Islet of Langerhans (tissue), 1 donor: ENCODE measurements at regions not wholly inside any gene's neighbourhood (a gene's known extent, or its start where the extent isn't known, plus 50 kb on each side); places are given as distances from the start of the nearest gene placed in this dataset.

Source experiments
- FAIRE-seq: peaks from one replicate; lab custom pipeline; 2011; peaks lifted over from hg19 to GRCh38; lab: Jason Lieb, UNC

DNA sequence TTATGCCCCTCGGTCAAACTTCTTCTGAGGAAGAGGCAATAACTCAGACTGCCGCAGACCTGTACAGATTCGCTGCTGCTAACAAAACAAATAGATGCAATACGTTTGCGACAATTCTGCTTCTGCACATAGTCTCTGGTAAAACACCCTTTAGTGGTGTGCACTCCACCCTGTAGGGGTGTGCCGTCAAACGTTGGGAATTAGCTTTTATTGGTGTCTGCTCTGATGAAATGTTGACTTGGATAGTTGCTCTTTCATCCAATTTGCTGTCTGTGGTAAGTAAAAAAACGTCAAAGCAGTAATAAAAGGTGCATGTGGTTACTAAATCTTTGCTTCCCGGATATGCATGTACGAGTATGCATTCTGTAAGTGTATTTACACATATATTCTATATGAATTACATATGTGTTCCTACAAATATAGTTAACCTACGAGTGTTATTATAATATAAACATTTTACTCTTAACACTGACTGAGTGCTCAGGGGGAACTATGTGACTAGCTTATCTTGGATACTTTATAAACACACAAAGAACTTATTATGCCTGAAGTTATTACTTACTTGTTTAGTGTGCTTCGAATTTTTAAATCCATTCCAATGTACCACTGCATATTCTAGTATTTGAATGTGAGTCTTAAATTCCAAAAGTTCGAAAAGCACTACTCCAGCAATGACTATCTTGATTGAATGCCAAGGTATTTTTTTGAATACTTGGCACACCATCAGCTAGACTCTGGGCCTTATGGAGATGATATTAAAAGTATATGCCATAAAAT, 610.2 kb downstream of the ZEB2 start:
- FAIRE-seq = no peak

DNA sequence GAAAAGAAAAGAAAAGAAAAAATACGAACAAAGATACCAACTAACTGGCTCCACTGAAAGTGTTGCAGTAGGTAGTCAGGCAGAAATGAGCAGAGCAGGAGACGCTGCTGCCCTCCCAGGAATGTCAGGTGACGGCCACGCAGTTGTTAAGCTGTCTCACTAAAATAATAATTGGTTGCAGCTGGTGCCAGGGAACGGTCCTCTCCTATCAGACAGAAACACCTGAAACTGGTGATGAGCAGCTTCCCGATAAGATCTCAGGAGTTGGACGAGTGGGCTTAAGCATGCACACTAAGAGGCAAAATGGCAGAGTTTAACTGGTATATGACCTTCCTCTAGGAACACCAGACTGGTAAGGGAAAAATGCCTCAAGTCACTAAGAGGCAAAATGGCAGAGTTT, 611.1 kb downstream of the ZEB2 start:
- FAIRE-seq = no peak

DNA sequence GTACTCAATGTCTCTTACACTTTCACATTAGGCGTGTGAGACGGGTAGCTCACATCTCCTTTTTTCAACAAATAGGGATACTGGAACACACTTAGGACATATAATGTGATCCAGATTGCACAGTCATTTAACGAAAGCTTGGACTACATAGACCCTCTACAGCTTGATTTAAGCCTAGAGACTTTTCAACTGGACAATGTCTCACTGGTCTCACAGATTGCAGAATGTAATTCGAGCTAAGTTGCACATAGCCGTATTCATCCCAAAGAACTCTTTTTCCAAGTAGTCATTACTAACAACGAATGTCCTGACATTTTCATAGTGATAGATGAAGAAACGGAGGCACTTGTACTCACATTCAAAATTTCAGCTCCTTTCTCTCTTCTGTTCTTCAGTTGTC, 612.1 kb downstream of the ZEB2 start:
- FAIRE-seq = no peak

DNA sequence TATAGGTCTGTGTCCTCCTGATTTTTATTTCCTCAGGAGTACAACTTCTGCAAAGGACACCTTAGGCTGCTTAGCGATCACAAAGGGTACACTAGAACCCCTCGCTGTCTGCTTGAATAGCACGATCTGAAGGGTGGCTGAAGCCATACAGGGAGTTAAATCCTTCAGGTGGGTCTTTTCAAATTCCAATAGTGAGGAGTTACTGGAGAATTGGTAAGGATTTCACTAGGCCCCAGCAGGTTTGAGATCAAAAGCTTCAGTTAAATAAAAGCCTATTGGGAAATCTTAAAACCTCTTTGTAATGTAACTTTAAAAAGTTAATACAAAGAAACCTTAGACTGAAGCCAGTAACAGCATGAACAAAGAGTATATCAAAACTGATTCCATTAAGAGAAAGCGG, 613.1 kb downstream of the ZEB2 start:
- FAIRE-seq = no peak

DNA sequence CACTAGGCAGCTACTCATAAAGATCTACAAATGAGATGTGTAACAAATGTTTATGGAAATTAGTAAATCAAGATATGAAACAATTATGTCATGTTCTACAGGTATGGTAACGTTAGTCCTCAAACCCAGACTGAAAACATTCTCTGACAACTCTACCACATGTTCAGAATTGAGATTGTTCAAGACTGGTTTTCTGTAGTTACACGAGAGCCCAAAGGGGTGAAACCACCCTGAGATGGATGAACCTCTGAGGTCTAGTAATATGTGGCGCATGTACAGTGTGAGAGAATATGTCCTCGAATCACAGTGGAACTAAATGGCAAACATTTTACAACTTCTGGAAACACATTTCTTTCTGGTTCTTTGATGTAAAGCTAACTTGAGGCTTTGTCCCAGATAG, 614.3 kb downstream of the ZEB2 start:
- FAIRE-seq = no peak

DNA sequence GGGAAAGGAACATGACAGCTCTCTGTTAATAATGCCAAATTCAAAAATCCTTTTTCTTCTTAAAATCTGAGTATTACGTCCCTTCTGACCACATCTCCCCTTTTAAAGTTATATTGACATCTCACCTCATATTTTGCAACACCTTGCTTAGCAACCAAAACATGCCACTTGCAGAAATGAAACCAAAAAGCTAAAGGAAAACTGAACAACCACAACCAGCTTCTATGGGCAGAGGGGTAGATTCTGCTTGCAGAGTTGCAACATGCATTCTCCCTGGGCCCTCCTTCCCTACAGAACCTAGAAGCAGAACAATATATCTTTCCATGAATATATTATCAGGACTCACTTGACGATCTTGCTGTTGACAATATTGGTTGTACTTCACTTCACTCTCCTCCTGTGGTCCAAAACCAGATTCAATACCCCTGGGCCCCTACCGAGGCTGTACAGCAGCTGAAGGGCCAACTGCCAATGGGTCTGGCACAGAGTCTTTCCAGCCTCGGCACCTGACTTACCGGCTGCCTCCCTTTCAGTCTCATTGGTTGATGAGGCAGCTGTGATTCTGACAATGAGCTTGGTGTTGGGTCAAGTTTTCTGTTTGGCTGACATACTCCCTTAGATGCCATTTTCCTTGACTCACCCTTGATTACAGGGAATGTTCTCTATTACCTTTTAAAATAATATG, 616.6 kb downstream of the ZEB2 start:
- no peak for FAIRE-seq

DNA sequence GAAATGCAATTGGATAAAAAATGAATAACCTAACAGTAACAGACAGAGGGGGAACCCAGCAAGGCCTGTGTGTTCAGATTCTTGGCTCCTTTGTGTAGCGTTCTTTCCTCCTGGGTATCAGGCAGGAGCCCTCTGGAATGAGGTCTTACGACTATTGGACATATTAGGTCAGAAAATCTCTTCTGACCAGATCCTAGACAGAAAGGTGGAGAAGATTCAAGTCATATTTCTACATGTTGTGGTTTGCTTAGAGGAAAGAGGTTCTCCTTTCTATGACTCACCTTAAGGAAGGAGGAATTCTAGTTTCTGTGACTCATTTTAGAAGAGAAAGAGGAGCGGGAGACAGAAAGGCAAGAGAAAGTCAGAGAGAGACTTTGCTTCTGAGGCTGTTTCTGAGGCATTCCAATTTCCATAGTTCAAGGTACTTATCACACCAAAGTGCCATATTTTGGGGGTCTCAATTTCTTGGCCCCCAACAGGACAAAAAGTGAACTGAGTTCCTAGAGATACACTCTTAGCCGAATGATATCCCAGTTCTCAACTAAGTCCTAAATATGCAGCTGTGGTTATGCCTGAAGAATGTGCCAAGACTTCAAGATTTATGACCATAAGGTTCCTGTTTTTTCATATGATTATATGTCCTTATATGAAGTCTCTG, 618.6 kb downstream of the ZEB2 start:
- no peak for FAIRE-seq

DNA sequence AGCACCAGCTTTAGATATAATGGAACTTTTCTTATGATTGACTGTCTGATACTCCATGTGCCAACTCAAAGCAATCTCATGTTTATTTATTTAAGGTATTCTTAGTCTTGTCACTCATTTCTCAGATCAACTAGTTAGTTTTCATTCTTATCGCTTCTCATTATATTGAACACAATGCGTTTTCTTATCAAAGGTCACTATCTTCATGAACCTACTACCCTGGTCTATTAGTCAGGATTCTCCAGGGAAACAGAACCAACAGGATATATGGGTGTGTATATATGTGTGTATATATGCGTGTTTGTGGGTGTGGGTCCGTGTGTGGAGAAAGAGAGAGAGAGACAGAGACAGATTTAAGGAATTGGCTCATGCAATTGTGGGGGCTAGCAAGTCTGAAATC, 619.9 kb downstream of the ZEB2 start:
- no peak for FAIRE-seq

DNA sequence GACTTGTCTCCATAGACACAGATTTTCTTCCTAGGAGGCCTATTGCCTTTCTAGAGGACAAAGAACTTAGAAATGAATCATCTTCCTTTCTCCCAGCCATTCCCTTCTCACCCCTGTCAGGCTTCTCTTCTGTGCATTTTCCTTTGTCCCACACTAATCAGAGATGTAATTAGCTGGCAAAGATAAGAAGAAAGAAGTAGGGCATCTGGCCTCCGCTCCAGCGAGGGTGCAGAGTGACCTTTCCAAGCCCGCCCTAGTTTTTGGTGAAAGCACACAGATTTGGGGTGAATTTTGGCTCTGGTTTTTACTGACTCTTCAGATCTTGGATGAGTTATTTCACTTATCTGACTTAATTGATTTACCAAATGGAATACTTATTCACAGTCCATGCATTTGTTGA, 626.5 kb downstream of the ZEB2 start:
- no peak for FAIRE-seq

DNA sequence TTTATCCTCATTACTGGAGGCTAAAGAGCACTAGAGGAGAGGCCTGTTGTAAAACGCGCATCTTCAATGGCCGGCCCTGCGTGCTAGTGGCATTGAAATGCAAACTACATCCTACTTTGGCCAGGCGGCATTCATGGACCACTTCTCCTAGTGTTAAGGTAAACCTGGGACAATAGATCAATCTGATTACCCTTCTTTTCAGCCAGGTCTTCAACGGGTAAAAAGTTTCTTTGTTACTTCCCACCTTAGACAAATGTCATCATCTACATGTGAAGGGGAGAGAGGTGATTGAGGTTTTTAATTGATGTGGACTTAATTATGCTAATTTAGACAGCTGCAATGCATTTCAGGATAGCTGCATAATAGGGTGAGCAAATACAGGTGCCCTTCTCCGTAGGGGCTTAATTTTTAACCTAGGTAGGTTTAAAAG, 628.0 kb downstream of the ZEB2 start:
- FAIRE-seq = no peak

DNA sequence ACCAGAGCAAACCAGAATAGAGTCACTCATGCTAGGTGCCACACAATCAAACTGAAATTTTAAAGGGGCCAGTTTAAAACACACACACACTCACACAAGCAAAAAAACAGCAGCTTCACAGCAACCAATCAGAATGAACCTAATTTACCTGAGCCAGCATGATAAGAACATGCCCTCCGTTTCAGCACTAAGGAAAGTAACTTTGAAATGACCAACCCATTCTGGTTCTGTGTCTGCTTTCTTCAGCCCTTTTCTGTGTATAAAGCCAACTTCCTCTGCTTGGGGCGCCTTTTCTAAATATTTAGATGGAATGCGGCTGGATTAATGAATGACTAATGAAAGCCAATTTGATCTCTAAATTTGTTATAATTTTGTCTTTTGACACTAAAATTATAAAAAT, 629.1 kb downstream of the ZEB2 start:
- no peak for FAIRE-seq

DNA sequence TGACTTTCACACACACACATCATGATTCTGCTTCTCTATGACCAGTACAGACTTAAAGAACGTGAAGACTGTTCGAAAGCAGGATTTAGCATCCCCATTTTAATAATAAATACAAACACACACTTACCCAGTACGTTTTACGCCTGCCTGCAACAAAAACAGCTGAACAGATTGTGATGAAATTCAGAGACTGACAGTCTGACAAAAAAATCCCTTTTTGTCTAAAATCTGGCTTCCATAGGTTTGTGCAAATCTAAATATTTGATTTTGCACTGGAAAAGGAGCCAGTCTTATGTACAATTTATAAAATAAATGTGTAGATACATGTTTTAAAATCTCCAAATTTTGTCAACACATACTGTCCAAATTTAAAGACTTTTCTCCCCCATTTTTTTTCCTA, 630.7 kb downstream of the ZEB2 start:
- no peak for FAIRE-seq

DNA sequence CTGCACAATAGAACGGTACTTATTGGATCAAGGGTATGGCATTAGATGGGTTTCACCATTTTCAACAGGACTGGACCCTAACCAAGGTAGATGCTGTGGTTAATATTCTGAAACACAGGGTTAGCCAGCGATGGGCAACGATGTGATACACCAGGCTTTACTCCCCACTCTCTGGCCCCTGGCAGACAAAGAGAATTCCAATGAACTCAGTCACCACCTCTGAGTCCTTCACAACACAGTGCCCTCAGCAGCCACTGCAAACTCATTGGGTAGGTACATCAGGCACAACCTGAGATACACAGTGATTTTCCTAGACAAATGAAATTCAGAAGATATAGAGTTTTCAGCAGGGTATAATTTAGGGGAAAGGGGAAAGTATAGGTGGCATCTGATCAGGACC, 634.5 kb downstream of the ZEB2 start:
- FAIRE-seq = no peak

DNA sequence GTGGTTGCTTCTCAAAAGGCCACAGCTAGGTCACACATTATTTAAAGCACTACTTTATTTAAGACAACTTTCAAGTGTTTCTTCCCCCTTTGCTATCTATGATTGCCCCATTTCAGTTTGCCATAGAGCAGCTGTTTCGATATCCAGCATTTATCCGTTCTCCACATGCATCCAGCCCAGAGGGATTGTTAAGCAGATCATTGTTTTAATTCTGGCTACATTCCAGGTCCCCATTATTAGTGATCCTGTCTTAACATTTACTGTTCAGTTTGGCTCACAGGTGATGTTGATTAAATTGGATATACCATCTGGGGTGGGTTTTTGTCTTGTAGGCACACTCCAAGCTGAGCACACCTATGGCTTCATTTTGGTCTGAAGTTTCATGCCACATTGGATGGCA, 638.7 kb downstream of the ZEB2 start:
- no peak for FAIRE-seq

DNA sequence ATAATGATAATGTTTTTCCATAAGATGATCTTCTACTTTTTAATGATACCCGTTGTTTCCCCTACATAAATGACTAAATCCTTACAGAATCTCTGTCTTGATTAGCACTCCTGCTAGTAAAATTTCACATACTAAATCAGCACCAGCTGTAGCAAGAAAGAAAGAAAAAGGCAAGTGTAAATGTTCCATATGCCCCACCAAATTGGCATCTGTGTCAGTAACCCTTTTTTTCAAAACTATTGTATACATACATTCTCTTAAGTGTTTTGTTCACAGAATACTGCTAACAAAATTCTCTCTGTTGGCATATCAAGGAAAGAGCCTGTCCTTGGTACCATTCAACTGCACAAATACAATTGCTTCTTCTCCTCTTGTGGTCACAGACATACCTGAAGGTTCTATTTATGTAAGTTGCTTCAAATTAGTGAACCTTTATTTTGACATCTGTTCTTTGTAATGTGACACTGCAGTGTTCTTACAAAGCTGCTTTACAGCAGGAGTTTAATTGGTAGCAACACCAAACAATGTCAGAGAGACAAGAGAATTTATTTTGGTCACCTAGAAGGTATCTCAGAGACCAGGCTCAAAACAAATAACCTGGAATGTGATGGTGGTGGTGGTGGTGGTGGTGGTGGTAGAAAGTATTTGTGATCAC, 641.9 kb downstream of the ZEB2 start:
- no peak for FAIRE-seq

DNA sequence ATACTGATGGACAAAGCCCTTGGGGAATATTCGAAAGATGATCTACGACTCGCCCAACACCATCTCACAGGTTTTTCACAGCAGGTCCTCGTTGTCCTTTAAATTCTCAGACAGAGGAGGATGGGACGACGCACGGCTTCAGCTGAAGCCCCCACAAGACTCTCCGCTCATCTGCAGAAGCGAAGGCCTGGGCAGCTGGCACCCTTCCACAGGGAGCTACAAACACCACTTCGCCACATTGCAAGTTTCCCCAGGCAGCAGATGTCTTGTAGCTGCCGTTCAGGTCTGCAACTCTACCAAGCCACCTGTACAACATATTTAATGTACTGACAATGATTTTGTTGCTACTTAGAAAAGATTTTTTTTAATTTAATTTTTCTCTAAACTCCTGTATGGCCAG, 642.9 kb downstream of the ZEB2 start:
- FAIRE-seq = no peak

DNA sequence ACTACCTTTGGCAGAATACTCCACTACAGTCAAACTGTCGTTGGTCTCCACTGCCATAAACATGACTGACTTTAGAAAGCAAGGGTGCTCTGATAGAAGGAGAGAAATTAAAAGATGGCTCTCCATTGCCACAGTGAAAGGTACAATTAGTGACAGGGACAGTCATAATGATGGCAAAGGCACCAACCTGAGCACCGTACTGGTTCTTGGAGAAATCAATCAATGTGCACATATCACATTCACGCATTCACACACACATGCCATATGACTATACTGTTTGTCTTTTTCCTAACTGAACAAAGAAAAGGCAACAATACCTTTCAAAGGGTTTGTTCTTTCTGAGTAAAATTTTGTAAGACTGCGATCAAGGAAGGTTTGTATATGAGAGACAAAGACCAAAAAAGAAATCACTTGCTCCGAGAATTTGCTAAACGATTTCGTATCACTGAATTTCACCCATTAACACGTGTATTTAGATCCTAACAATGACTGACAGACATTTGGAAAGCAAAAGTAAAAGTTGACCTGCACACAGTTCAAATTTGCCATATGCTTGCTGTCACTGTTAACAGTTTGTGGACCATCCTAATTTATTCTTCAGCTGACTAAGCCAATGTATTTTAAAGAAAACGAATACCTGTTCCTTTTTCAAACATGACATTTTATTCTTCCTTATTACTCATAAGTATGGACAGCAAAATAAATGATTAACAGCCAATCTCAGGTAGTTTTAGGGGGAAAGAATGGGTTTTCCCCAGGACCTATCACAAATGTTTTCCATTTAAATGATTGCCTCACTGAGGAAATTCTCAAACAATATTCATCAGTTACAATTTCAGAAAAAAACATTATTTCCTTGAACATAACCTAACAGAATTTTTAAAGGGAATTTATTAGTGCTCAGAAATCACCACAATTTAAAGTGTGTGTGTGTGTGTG, 644.4 kb downstream of the ZEB2 start:
- no peak for FAIRE-seq

DNA sequence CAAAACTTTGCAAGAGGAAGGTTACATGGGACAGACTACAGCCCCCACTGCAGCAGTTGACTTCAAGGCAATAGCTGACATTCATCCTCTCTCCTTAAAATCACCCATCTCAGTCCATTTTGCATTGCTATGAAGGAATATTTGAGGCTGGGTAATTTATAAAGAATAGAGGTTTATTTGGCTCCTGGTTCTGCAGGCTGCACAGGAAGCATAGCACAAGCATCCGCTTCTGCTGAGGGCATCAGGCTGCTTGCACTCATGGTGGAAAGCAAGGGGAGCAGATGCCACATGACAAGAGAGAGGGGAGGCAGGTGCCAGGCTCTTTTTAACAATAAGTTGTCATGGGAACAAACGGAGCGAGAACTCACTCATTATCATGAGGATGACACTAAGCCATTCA, 646.0 kb downstream of the ZEB2 start:
- no peak for FAIRE-seq

DNA sequence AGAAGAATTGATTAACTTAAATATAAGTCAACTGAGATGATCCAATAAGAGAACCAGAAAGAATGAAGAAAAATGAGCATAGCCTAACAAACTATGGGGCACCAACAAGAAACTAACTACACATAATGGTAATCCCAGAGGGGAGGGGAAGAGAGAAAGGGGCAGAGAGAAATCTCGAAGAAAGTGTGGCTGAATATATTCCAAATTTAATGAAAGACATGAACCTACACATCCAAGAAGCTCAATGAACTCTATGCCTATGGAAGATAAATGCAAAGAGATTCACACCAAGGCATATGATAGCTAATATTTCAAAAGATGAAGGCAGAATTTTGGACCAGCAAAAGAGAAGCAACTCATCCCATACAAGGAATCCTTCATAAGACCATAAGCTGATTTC, 649.2 kb downstream of the ZEB2 start:
- no peak for FAIRE-seq

DNA sequence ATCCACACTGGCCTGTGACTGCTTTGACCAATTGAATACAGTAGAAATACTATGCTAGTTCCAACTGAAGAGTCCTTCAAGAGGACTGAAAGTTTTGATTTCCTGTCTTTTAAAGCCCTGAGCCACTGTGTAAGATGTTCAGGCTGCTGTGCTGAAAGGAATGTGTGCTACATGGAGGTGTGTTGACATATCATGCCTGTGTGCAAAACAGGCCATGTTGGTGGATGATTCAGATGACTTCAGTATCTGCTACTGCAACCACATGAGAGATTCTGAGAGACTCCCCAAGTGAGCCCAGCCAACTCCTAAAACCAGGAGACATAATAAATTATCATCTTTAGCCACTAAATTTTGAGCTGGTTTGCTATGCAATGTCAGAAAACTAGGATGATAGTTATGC, 662.9 kb downstream of the ZEB2 start:
- no peak for FAIRE-seq

DNA sequence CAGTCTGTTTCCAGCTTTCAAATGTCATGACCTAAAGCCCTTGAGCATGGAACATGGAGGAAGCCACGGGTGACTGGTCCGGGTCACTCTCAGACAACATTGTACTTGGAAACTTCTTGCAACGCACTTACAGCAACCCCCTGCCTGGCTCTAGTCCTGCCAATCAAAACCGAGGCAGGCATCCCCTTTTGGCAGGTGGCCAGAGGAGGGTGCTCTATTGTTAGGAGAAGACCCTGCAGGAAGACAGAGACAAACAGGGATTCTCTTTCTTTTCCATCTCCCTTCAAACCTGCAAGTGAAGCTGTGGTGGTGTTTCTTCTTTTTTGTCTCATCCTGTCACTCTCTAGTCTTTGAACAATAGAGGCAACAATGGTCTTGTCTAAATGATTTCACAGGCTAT, 667.2 kb downstream of the ZEB2 start:
- no peak for FAIRE-seq

DNA sequence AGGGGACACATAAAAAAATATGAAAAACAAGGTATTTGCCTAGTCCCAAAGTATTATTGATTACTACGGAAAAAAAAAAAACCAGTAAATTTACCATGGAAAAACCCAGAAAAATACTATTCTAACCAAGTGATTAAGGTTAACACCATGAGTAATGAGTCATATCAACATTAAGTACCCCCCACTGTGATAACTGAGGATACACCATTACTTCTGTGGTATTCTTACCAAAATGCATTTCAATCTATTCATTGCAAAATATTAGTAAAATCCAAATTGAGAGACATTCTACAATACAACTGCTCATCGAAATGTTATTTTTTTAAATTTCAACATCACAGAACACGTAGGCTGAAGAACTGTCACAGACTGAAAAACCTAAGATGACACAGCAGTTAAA, 669.8 kb downstream of the ZEB2 start:
- no peak for FAIRE-seq
